Osteoblast (primary cell): ENCODE measurements at regions not wholly inside any gene's neighbourhood (a gene's known extent, or its start where the extent isn't known, plus 50 kb on each side); places are given as distances from the start of the nearest gene placed in this dataset.

ENCODE experiments used
- DNase-seq: peaks from one replicate; pipeline ENCODE4 v3.0.0; 2011; ENCODE audit warnings: low spot score, mixed read lengths; ENCODE audit not compliant: insufficient read length; ENCODE audit errors: missing footprints
- H2AFZ ChIP-seq: 2 replicates; pipeline ENCODE4 v1.6.0; 2011; ENCODE audit warnings: mild to moderate bottlenecking, low read length
- H3K27ac ChIP-seq: 2 replicates; pipeline ENCODE4 v1.5.1; 2011; ENCODE audit warnings: mild to moderate bottlenecking, low read depth, low read length, moderate library complexity
- H3K27me3 ChIP-seq: 2 replicates; pipeline ENCODE4 v1.6.0; 2012; ENCODE audit warnings: mild to moderate bottlenecking, control low read depth, inconsistent platforms, low read length, moderate library complexity; ENCODE audit not compliant: insufficient read depth
- H3K36me3 ChIP-seq: 2 replicates; pipeline ENCODE4 v1.5.1; 2011; ENCODE audit warnings: mild to moderate bottlenecking, low read length, control low read depth, moderate library complexity; ENCODE audit not compliant: insufficient read depth
- H3K4me1 ChIP-seq: 2 replicates; pipeline ENCODE4 v1.5.1; 2011; ENCODE audit warnings: mild to moderate bottlenecking, low read length, control low read depth, moderate library complexity; ENCODE audit not compliant: insufficient read depth
- H3K4me2 ChIP-seq: 2 replicates; pipeline ENCODE4 v1.6.0; 2011; ENCODE audit warnings: mild to moderate bottlenecking, low read length; ENCODE audit not compliant: insufficient read depth
- H3K4me3 ChIP-seq: fragments of 200-600 bp; sonication (generic); 3 replicates; pipeline ENCODE4 v1.5.1; 2012; ENCODE audit warnings: mild to moderate bottlenecking, low read length, inconsistent platforms; ENCODE audit not compliant: insufficient read depth
- H3K79me2 ChIP-seq: 2 replicates; pipeline ENCODE4 v1.6.0; 2012; ENCODE audit warnings: mild to moderate bottlenecking, low read length, control low read depth, inconsistent platforms; ENCODE audit not compliant: insufficient read depth
- H3K9me3 ChIP-seq: 2 replicates; pipeline ENCODE4 v1.5.1; 2011; ENCODE audit warnings: low read depth, low read length, control low read depth
- H4K20me1 ChIP-seq: 2 replicates; pipeline ENCODE4 v1.6.0; 2012; ENCODE audit warnings: mild to moderate bottlenecking, low read length, control low read depth; ENCODE audit not compliant: insufficient read depth
- TF ChIP-seq, protein P1 (sequence below): IDR thresholded peaks from 2 replicates; pipeline ENCODE4 v1.5.1; 2011; ENCODE audit warnings: mild to moderate bottlenecking, low read depth, low read length, moderate library complexity; ENCODE audit errors: extremely low read depth

DNA sequence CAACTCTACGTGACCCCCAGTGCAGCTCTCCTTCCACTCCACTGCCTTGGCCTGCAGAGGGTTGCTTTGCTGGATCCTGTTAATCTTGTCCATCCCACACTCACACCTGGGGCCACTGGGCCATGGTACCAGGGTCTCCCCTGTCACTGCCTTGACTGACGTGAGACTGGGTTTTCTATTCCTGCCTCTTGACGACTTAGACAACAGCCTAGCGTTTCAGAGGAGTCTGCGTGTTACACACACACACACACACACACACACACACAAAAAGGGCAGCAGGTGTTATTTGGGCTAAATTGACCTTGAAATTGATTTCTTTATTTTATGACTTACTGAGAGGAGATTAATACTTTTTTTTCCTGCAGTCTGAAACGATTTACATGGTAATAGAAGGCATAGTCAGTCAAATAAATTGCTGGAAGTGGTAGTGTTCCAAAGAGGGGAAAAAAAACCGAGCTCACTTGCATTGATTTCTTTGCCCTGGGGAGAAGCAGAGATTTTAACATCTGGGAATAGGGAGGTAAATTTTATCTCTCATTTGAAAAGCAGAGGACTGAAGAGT lies 492.3 kb upstream of the EEF2KMT start:
- Histone ChIP-seq H2AFZ (no peak overlapping the region), H3K4me1 (no peaks in the 10 kb centered on the region), H3K4me3 (no peak overlapping the region), H3K9me3 (no peaks in the 10 kb centered on the region), H3K79me2 (no peaks in the 10 kb centered on the region), H3K27me3 (no peaks in the 10 kb centered on the region), H3K36me3 (no peaks in the 10 kb centered on the region), H3K4me2 (no peak overlapping the region), H4K20me1 (no peaks in the 10 kb centered on the region), H3K27ac (no peak overlapping the region)
- DNase-seq, result no peak
- TF ChIP-seq, protein P1, sequence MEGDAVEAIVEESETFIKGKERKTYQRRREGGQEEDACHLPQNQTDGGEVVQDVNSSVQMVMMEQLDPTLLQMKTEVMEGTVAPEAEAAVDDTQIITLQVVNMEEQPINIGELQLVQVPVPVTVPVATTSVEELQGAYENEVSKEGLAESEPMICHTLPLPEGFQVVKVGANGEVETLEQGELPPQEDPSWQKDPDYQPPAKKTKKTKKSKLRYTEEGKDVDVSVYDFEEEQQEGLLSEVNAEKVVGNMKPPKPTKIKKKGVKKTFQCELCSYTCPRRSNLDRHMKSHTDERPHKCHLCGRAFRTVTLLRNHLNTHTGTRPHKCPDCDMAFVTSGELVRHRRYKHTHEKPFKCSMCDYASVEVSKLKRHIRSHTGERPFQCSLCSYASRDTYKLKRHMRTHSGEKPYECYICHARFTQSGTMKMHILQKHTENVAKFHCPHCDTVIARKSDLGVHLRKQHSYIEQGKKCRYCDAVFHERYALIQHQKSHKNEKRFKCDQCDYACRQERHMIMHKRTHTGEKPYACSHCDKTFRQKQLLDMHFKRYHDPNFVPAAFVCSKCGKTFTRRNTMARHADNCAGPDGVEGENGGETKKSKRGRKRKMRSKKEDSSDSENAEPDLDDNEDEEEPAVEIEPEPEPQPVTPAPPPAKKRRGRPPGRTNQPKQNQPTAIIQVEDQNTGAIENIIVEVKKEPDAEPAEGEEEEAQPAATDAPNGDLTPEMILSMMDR, result no peak

DNA sequence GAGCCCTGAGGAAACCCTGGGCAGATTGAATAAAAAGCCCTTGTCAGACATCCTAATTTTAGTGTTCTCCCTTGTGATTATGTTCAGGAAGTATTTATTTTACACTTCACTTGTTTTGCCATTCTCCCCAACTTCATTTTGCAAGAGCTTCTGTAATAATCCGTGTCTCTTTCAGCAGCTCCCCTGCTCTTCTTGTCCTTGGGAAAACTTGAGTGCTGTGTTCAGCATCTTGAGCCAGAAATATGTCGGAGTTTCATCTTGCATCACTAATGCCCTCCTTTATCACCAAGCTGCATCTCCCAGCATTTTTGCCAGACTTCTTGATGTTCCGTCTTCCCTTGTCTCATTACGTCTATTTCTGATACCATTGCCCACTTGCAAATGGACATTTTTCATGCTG lies 486.5 kb upstream of the EEF2KMT start:
- H3K4me1 ChIP-seq, result no peaks in the 10 kb centered on the region
- no peaks in the 10 kb centered on the region for H4K20me1 ChIP-seq
- TF ChIP-seq, protein P1, result no peak
- H3K9me3 ChIP-seq, result no peaks in the 10 kb centered on the region
- no peaks in the 10 kb centered on the region for H3K27me3 ChIP-seq
- no peak overlapping the region for H3K27ac ChIP-seq
- H3K36me3 ChIP-seq, result no peaks in the 10 kb centered on the region
- no peak for DNase-seq
- no peak overlapping the region for H2AFZ ChIP-seq
- H3K4me3 ChIP-seq, result no peak overlapping the region
- H3K79me2 ChIP-seq, result no peaks in the 10 kb centered on the region
- no peak overlapping the region for H3K4me2 ChIP-seq

DNA sequence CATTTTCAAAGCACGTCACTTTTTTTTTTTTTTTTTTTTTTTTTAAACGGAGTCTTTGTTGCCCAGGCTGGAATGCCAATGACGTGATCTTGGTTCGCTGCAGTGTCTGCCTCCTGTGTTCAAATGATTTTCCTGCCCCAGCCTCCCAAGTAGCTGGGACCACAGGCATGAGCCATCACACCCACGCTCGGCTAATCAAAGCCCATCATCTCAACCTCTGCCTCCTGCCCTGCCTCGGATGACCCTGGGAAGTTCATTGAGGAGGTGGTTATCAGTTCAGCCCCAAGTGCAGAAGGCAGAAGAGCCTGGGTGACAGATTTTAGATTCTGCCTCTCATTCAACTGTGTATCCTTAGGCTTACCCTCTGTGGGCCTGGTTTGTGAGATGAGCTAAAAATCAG lies 484.9 kb upstream of the EEF2KMT start:
- Histone ChIP-seq H3K27me3 (no peaks in the 10 kb centered on the region), H3K4me3 (no peak overlapping the region), H4K20me1 (no peaks in the 10 kb centered on the region), H3K9me3 (no peaks in the 10 kb centered on the region), H3K79me2 (no peaks in the 10 kb centered on the region), H3K4me1 (no peaks in the 10 kb centered on the region), H3K27ac (no peak overlapping the region), H2AFZ (no peak overlapping the region), H3K36me3 (no peaks in the 10 kb centered on the region), H3K4me2 (no peak overlapping the region)
- no peak for DNase-seq
- TF ChIP-seq, protein P1, result no peak

DNA sequence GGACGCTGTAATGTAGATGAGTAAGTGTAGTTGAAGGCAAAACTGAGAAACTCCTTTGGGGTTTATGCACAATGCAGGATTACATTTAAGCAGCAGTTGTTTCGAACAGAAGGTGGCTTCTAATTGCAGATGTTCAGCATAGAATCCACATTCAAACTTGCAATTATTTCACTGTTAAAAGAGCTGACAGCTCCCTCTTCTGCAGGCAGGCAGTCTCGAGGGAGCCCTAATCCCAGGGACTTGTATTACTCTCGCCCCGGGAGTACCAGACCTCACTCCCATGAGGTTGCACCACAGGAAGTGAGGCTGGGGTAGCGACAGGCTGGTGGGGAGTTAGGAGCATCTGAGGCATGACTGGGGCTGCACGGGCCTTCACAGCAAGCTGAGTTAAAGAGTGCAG lies 484.3 kb upstream of the EEF2KMT start:
- Histone ChIP-seq H3K4me1 (no peaks in the 10 kb centered on the region), H3K36me3 (no peaks in the 10 kb centered on the region), H3K27ac (no peak overlapping the region), H3K4me2 (no peak overlapping the region), H3K27me3 (no peaks in the 10 kb centered on the region), H3K79me2 (no peaks in the 10 kb centered on the region), H3K9me3 (no peaks in the 10 kb centered on the region), H2AFZ (no peak overlapping the region), H3K4me3 (no peak overlapping the region), H4K20me1 (no peaks in the 10 kb centered on the region)
- DNase-seq, result no peak
- TF ChIP-seq, protein P1, result no peak
